HepG2 (cell line): ENCODE measurements at regions not wholly inside any gene's neighbourhood (a gene's known extent, or its start where the extent isn't known, plus 50 kb on each side); places are given as distances from the start of the nearest gene placed in this dataset.

ENCODE experiments used
- ATAC-seq: fragments of 200-7000 bp; cut with Tn5 transposase; 3 replicates; pipeline ENCODE4 v1.9.1; 2020; ENCODE audit warnings: mild to moderate bottlenecking, moderate library complexity
- BruUV-seq: library from RNA; stranded (reverse); fragments of 400-500 nt; replicated peaks from 2 replicates; lab custom pipeline; 2021; lab: Mats Ljungman, UMichigan
- CTCF ChIA-PET: fragments of 300-600 bp; formaldehyde crosslinking; extraction: SDS; loops from one replicate; lab custom pipeline; 2021; ENCODE audit warnings: low total read pairs, inconsistent platforms, low intra/inter-chr PET ratio; lab: Yijun Ruan, JAX
- POLR2A ChIA-PET: fragments of 350-600 bp; sonication (Branson Sonifier 250); formaldehyde crosslinking; loops from one replicate; lab custom pipeline; 2020; ENCODE audit warnings: antibody characterized with exemption, inconsistent platforms; lab: Yijun Ruan, JAX
- DNase-seq: peaks from one replicate; pipeline ENCODE4 v3.0.0-alpha.2; 2015; ENCODE audit warnings: low spot score
- FAIRE-seq: peaks from 3 replicates; lab custom pipeline; 2011; peaks lifted over from hg19 to GRCh38; lab: Jason Lieb, UNC
- H2AFZ ChIP-seq: one replicate; pipeline ENCODE4 v1.6.1; 2011; ENCODE audit warnings: low read length, inconsistent platforms
- H3K27ac ChIP-seq: fragments of 300-600 bp; 3 replicates; pipeline ENCODE4 v1.8.0; 2011; ENCODE audit warnings: mixed run types, mild to moderate bottlenecking, mixed read lengths, low read length, inconsistent platforms; ENCODE audit not compliant: insufficient read depth; ENCODE audit errors: extremely low read length
- H3K27me3 ChIP-seq, 2 experiments: fragments of 200-600 bp in 1 of 2; 2 replicates in 1 of 2; 3 replicates in 1 of 2; pipeline versions ENCODE4 v1.6.0 to v1.8.0; 2011; ENCODE audit warnings: low read length in 2 of 2, mild to moderate bottlenecking in 2 of 2, moderate library complexity in 2 of 2, inconsistent platforms in 1 of 2; ENCODE audit not compliant: insufficient read depth in 2 of 2, control insufficient read depth in 1 of 2
- H3K36me3 ChIP-seq, 2 experiments: fragments of 200-600 bp in 1 of 2; replicated peaks in 1 of 2; 2 replicates in 1 of 2; 3 replicates in 1 of 2; pipeline versions ENCODE4 v1.5.1 to v1.8.0; 2011; ENCODE audit warnings: low read length in 2 of 2, inconsistent platforms in 1 of 2; ENCODE audit not compliant: insufficient read depth in 2 of 2, control insufficient read depth in 1 of 2
- H3K4me1 ChIP-seq: 2 replicates; pipeline ENCODE4 v1.5.1; 2012; ENCODE audit warnings: low read length, inconsistent platforms; ENCODE audit not compliant: insufficient read depth
- H3K4me2 ChIP-seq: 2 replicates; pipeline ENCODE4 v1.6.0; 2011; ENCODE audit warnings: low read depth, low read length, inconsistent platforms
- H3K4me3 ChIP-seq, 3 experiments: fragments of 200-600 bp in 1 of 3; sonication (generic), shearing (Covaris generic) in 1 of 3; replicated peaks in 1 of 3; 2 replicates each; pipeline ENCODE4 v1.5.1; 2011 to 2016; ENCODE audit warnings: low read length in 3 of 3, inconsistent platforms in 2 of 3, low read depth in 2 of 3, mild to moderate bottlenecking in 2 of 3, control low read depth in 1 of 3, mixed read lengths in 1 of 3; ENCODE audit not compliant: insufficient read depth in 1 of 3
- H3K79me2 ChIP-seq: one replicate; pipeline ENCODE4 v1.6.1; 2011; ENCODE audit warnings: low read length, inconsistent platforms; ENCODE audit not compliant: insufficient read depth
- H3K9ac ChIP-seq: 2 replicates; pipeline ENCODE4 v1.6.0; 2011; ENCODE audit warnings: mild to moderate bottlenecking, low read depth, low read length, inconsistent platforms; ENCODE audit not compliant: insufficient read depth
- H3K9me3 ChIP-seq: 2 replicates; pipeline ENCODE4 v1.5.1; 2012; ENCODE audit warnings: mild to moderate bottlenecking, low read length
- H4K20me1 ChIP-seq: 2 replicates; pipeline ENCODE4 v1.6.0; 2011; ENCODE audit warnings: inconsistent platforms, mild to moderate bottlenecking, low read length, moderate library complexity; ENCODE audit not compliant: insufficient read depth
- CAMTA2 ChIP-seq: sonication (generic); formaldehyde crosslinking; IDR thresholded peaks from 2 replicates; pipeline ENCODE4 v1.4.0; 2020; ENCODE audit warnings: mild to moderate bottlenecking, missing genetic modification reagents, borderline replicate concordance
- GATAD2A ChIP-seq: IDR thresholded peaks from 2 replicates; pipeline ENCODE4 v1.6.1; 2016
- PAF1 ChIP-seq: IDR thresholded peaks from 2 replicates; pipeline ENCODE4 v1.6.1; 2016; ENCODE audit warnings: missing genetic modification reagents, missing compliant biosample characterization
- RBM22 ChIP-seq: fragments of 200-400 bp; formaldehyde crosslinking; optimal IDR thresholded peaks from 2 replicates; pipeline ENCODE3; 2017; ENCODE audit warnings: mild to moderate bottlenecking, low read length, moderate library complexity
- REL ChIP-seq: sonication (generic); formaldehyde crosslinking; conservative IDR thresholded peaks from 2 replicates; pipeline ENCODE4 v1.8.0; 2022; ENCODE audit warnings: mild to moderate bottlenecking, missing genetic modification reagents, moderate library complexity
- SMAD3 ChIP-seq: sonication (generic); formaldehyde crosslinking; IDR thresholded peaks from 2 replicates; pipeline ENCODE4 v1.4.0; 2020; ENCODE audit warnings: missing genetic modification reagents
- SMAD9 ChIP-seq: sonication (generic); formaldehyde crosslinking; IDR thresholded peaks from 2 replicates; pipeline ENCODE4 v1.5.1; 2020; ENCODE audit warnings: mild to moderate bottlenecking, missing genetic modification reagents
- SOX13 ChIP-seq, 3 experiments: fragments of 450-650 bp in 1 of 3; sonication (generic) in 1 of 3; formaldehyde crosslinking in 1 of 3; IDR thresholded peaks in 2 of 3; conservative IDR thresholded peaks in 1 of 3; 2 replicates each; pipeline versions ENCODE4 v1.5.0 to v1.6.1; 2016 to 2020; ENCODE audit warnings: antibody characterized with exemption in 1 of 3, mild to moderate bottlenecking in 1 of 3, missing compliant biosample characterization in 1 of 3, missing genetic modification reagents in 1 of 3, moderate library complexity in 1 of 3
- SOX5 ChIP-seq: IDR thresholded peaks from 2 replicates; pipeline ENCODE4 v1.6.1; 2016; ENCODE audit warnings: borderline replicate concordance
- SRSF9 ChIP-seq: fragments of 200-400 bp; formaldehyde crosslinking; IDR thresholded peaks from 2 replicates; pipeline ENCODE4 v1.6.1; 2018; ENCODE audit warnings: borderline replicate concordance, mild to moderate bottlenecking, low read depth, low read length; ENCODE audit not compliant: insufficient read depth, poor library complexity, severe bottlenecking
- U2AF1 ChIP-seq: fragments of 200-400 bp; formaldehyde crosslinking; optimal IDR thresholded peaks from 2 replicates; pipeline ENCODE3; 2017; ENCODE audit warnings: mild to moderate bottlenecking, low read depth, low read length
- ZNF331 ChIP-seq: sonication (generic); formaldehyde crosslinking; IDR thresholded peaks from 2 replicates; pipeline ENCODE4 v1.4.0; 2020; ENCODE audit warnings: missing genetic modification reagents
- ZNF557 ChIP-seq: sonication (generic); formaldehyde crosslinking; IDR thresholded peaks from 2 replicates; pipeline ENCODE4 v1.4.0; 2020; ENCODE audit warnings: missing genetic modification reagents
- ZNF776 ChIP-seq: sonication (generic); formaldehyde crosslinking; IDR thresholded peaks from 2 replicates; pipeline ENCODE4 v1.4.0; 2020; ENCODE audit warnings: mild to moderate bottlenecking, missing genetic modification reagents
- WGBS: methylation state at CpG from one replicate; pipeline ENCODE4 v1.1.6; 2017; ENCODE audit warnings: low lambda C conversion rate; 5-methylcytosine and 5-hydroxymethylcytosine counted together
- in situ Hi-C: cut with HindIII; loops from 2 replicates; pipeline ENCODE4 v1.10.0; 2017; ENCODE audit warnings: low pct_unique_long_range_greater_than_20kb; ENCODE audit not compliant: extremely low pct_ligation_motif_present
- intact Hi-C: fragments of 100-400 bp; cut with micrococcal nuclease; formaldehyde crosslinking; loops from one replicate; pipeline ENCODE4 v1.10.0; 2022; ENCODE audit not compliant: unreplicated experiment
- TF ChIP-seq, protein P1 (sequence below): sonication (generic); formaldehyde crosslinking; IDR thresholded peaks from 2 replicates; pipeline ENCODE4 v1.4.0; 2020; ENCODE audit warnings: missing genetic modification reagents
- TF ChIP-seq, protein P2 (sequence below): sonication (generic); formaldehyde crosslinking; IDR thresholded peaks from 2 replicates; pipeline ENCODE4 v1.5.0; 2020; ENCODE audit warnings: mild to moderate bottlenecking, missing genetic modification reagents, borderline replicate concordance
- TF ChIP-seq, protein P3 (sequence below): sonication (generic); formaldehyde crosslinking; IDR thresholded peaks from 2 replicates; pipeline ENCODE4 v1.4.0; 2020; ENCODE audit warnings: missing genetic modification reagents
- TF ChIP-seq, protein P4 (sequence below): IDR thresholded peaks from 2 replicates; pipeline ENCODE4 v1.6.1; 2018; ENCODE audit warnings: missing genetic modification reagents, mild to moderate bottlenecking, missing compliant biosample characterization

DNA sequence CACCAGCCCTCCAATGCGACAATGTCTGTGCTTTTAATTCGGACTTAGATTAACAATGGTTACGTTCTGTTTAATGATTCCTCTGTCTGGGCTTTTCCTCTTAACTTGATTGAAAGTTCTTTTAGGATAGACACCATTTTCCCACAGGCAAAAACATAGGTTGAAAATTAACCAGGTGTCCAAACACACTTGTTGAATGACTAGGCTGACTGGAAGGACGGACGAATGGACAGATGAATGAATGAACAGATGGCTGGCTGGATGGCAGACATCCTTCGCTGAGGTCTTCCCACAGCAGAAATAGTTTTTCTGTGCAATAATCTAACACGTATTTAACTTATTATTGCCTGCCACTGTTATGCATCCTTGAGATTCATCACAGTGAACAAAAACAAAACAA is 298.8 kb downstream of the SRBD1 start:
- H3K9ac ChIP-seq, result no peak overlapping the region
- WGBS, result 3% methylated on average over 7 of the region's 7 CpGs
- no peaks in the 10 kb centered on the region for H3K36me3 ChIP-seq
- no peaks in the 10 kb centered on the region for H4K20me1 ChIP-seq
- peaks cover 3 to 31% of the 10 kb centered on the region in 2 experiments; a peak in 2 of 5 replicates for H3K27me3 ChIP-seq
- H3K79me2 ChIP-seq, result no peaks in the 10 kb centered on the region
- in situ Hi-C loops, result no loop called here
- H3K27ac ChIP-seq, result no peak overlapping the region
- peak; percentile 79 for FAIRE-seq
- peak overlapping the region; percentile 66 for H3K4me2 ChIP-seq
- no TSS peak for BruUV-seq
- intact Hi-C loops, result no loop called here
- ChIA-PET CTCF (no interaction called here), POLR2A (no interaction called here)
- DNase-seq, result peak; percentile 57
- H3K9me3 ChIP-seq, result no peaks in the 10 kb centered on the region
- peak; percentile 75 for ATAC-seq
- H3K4me1 ChIP-seq, result peaks cover 13% of the 10 kb centered on the region
- no peak overlapping the region for H2AFZ ChIP-seq
- peak overlapping the region in 2 of 3 experiments; percentile 6 to 24; a peak in 3 of 6 replicates for H3K4me3 ChIP-seq
- TF ChIP-seq ZNF557 (CRISPR knock-in tag) (no peak), SMAD3 (CRISPR knock-in tag) (no peak), SRSF9 (no peak), ZNF331 (CRISPR knock-in tag) (0 out of 2 replicates have a peak, but pooled peaks have one; percentile 31), GATAD2A (CRISPR knock-in tag) (0 out of 2 replicates have a peak, but pooled peaks have one; percentile 26), PAF1 (CRISPR knock-in tag) (no peak), RBM22 (no peak), SMAD9 (no peak), SOX13 (IDR thresholded peaks at IDR 0.05) (no peak), SOX13 (CRISPR knock-in tag; conservative IDR thresholded peaks at IDR 0.05 in 1 of 2, IDR thresholded peaks at IDR 0.05 in 1 of 2) (peak in 1 of 2 experiments; percentile 32; a peak in 1 of 4 replicates), ZNF776 (CRISPR knock-in tag) (no peak), SOX5 (CRISPR knock-in tag) (0 out of 2 replicates have a peak, but pooled peaks have one; percentile 14), REL (CRISPR knock-in tag) (no peak), U2AF1 (no peak), CAMTA2 (CRISPR knock-in tag) (no peak)
- TF ChIP-seq, protein P1, sequence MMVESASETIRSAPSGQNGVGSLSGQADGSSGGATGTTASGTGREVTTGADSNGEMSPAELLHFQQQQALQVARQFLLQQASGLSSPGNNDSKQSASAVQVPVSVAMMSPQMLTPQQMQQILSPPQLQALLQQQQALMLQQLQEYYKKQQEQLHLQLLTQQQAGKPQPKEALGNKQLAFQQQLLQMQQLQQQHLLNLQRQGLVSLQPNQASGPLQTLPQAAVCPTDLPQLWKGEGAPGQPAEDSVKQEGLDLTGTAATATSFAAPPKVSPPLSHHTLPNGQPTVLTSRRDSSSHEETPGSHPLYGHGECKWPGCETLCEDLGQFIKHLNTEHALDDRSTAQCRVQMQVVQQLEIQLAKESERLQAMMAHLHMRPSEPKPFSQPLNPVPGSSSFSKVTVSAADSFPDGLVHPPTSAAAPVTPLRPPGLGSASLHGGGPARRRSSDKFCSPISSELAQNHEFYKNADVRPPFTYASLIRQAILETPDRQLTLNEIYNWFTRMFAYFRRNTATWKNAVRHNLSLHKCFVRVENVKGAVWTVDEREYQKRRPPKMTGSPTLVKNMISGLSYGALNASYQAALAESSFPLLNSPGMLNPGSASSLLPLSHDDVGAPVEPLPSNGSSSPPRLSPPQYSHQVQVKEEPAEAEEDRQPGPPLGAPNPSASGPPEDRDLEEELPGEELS (CRISPR knock-in tag), result no peak
- TF ChIP-seq, protein P2, sequence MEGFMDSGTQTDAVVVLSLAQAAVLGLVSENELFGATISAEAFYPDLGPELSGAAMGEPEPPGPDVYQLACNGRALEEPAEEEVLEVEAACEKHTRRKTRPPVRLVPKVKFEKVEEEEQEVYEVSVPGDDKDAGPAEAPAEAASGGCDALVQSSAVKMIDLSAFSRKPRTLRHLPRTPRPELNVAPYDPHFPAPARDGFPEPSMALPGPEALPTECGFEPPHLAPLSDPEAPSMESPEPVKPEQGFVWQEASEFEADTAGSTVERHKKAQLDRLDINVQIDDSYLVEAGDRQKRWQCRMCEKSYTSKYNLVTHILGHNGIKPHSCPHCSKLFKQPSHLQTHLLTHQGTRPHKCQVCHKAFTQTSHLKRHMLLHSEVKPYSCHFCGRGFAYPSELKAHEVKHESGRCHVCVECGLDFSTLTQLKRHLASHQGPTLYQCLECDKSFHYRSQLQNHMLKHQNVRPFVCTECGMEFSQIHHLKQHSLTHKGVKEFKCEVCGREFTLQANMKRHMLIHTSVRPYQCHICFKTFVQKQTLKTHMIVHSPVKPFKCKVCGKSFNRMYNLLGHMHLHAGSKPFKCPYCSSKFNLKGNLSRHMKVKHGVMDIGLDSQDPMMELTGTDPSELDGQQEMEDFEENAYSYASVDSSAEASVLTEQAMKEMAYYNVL (CRISPR knock-in tag), result peak; percentile 98
- TF ChIP-seq, protein P3, sequence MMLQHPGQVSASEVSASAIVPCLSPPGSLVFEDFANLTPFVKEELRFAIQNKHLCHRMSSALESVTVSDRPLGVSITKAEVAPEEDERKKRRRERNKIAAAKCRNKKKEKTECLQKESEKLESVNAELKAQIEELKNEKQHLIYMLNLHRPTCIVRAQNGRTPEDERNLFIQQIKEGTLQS (CRISPR knock-in tag), result no peak
- TF ChIP-seq, protein P4, sequence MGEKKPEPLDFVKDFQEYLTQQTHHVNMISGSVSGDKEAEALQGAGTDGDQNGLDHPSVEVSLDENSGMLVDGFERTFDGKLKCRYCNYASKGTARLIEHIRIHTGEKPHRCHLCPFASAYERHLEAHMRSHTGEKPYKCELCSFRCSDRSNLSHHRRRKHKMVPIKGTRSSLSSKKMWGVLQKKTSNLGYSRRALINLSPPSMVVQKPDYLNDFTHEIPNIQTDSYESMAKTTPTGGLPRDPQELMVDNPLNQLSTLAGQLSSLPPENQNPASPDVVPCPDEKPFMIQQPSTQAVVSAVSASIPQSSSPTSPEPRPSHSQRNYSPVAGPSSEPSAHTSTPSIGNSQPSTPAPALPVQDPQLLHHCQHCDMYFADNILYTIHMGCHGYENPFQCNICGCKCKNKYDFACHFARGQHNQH (CRISPR knock-in tag), result 0 out of 2 replicates have a peak, but pooled peaks have one; percentile 39
